ENCODE measurements at regions not wholly inside any gene's neighbourhood (a gene's known extent, or its start where the extent isn't known, plus 50 kb on each side); places are given as distances from the start of the nearest gene placed in this dataset.

- DNase-seq (ENCODE audit: extremely low read depth, low read depth, low spot score) = no peak
These were observed 511.7 kb downstream of the BNC2 start for GRCh38 chr9:16358751-16359150.

All from glomerular endothelial cell (primary cell).